CD4-positive, alpha-beta T cell (primary cell): ENCODE measurements at regions not wholly inside any gene's neighbourhood (a gene's known extent, or its start where the extent isn't known, plus 50 kb on each side); places are given as distances from the start of the nearest gene placed in this dataset.

ENCODE experiments used
- ATAC-seq: fragments of 200-7000 bp; cut with Tn5 transposase; one replicate; pipeline ENCODE4 v1.10.0; 2022; ENCODE audit warnings: mild to moderate bottlenecking; ENCODE audit not compliant: poor library complexity
- CTCF ChIA-PET: fragments of 350-600 bp; sonication (Branson Sonifier 250); formaldehyde crosslinking; loops from one replicate; lab custom pipeline; 2021; ENCODE audit warnings: antibody characterized with exemption, inconsistent platforms; lab: Charles Lee
- POLR2A ChIA-PET: fragments of 350-600 bp; sonication (Branson Sonifier 250); formaldehyde crosslinking; loops from one replicate; lab custom pipeline; 2021; ENCODE audit warnings: antibody characterized with exemption, inconsistent platforms; lab: Charles Lee
- DNase-seq, 14 experiments: peaks; one replicate each; pipeline ENCODE4 v3.0.0-alpha.2; 2013 to 2020; ENCODE audit warnings: mixed read lengths in 2 of 14
- H3K27ac ChIP-seq, 2 donors: one replicate each; pipeline versions ENCODE4 v1.5.1 to v1.7.0; 2013; ENCODE audit warnings: low read length in 2 of 2, low read depth in 1 of 2, mild to moderate bottlenecking in 1 of 2
- H3K27me3 ChIP-seq, 2 experiments: 1 replicate in 1 of 2; 2 replicates in 1 of 2; pipeline versions ENCODE4 v1.6.1 to v1.7.0; 2013; ENCODE audit warnings: low read length in 2 of 2, control low read depth in 1 of 2, mild to moderate bottlenecking in 1 of 2, moderate library complexity in 1 of 2; ENCODE audit not compliant: insufficient read depth in 2 of 2, control insufficient read depth in 1 of 2
- H3K36me3 ChIP-seq: one replicate; pipeline ENCODE4 v1.6.1; 2013; ENCODE audit warnings: low read length, control low read depth; ENCODE audit not compliant: insufficient read depth
- H3K4me1 ChIP-seq: one replicate; pipeline ENCODE4 v1.6.1; 2013; ENCODE audit warnings: low read length, control low read depth; ENCODE audit not compliant: insufficient read depth
- H3K4me3 ChIP-seq: one replicate; pipeline ENCODE4 v1.5.1; 2013; ENCODE audit warnings: mild to moderate bottlenecking, low read length, moderate library complexity
- H3K9me3 ChIP-seq, 2 experiments: 1 replicate in 1 of 2; 2 replicates in 1 of 2; pipeline versions ENCODE4 v1.6.1 to v1.7.0; 2013; ENCODE audit warnings: low read length in 2 of 2, mild to moderate bottlenecking in 2 of 2, control low read depth in 1 of 2, moderate library complexity in 1 of 2; ENCODE audit not compliant: control insufficient read depth in 1 of 2, insufficient read depth in 1 of 2
- H3K27ac Mint-ChIP-seq: one replicate; pipeline ENCODE4 v1.8.0; 2020; ENCODE audit warnings: mixed read lengths
- H3K27me3 Mint-ChIP-seq: one replicate; pipeline ENCODE4 v1.8.0; 2021; ENCODE audit warnings: mixed read lengths
- H3K36me3 Mint-ChIP-seq: one replicate; pipeline ENCODE4 v1.8.0; 2021; ENCODE audit warnings: low read depth, mixed read lengths
- H3K4me1 Mint-ChIP-seq: one replicate; pipeline ENCODE4 v1.8.0; 2021; ENCODE audit warnings: low read depth, mixed read lengths
- H3K4me3 Mint-ChIP-seq: one replicate; pipeline ENCODE4 v1.8.0; 2020; ENCODE audit warnings: mild to moderate bottlenecking, mixed read lengths
- H3K9me3 Mint-ChIP-seq: one replicate; pipeline ENCODE4 v1.8.0; 2020; ENCODE audit warnings: mixed read lengths
- intact Hi-C, 2 experiments: fragments of 100-400 bp; cut with DNase I in 1 of 2; cut with micrococcal nuclease in 1 of 2; formaldehyde crosslinking; loops; one replicate each; pipeline versions ENCODE4 v1.15.1 to v1.9.0; 2023 to 2025; cut with DNase I, micrococcal nuclease
- TF ChIP-seq, protein P1 (sequence below): fragments of 200-600 bp; IDR thresholded peaks from one replicate; pipeline ENCODE4 v1.8.0; 2022; ENCODE audit warnings: antibody characterized with exemption, mild to moderate bottlenecking

DNA sequence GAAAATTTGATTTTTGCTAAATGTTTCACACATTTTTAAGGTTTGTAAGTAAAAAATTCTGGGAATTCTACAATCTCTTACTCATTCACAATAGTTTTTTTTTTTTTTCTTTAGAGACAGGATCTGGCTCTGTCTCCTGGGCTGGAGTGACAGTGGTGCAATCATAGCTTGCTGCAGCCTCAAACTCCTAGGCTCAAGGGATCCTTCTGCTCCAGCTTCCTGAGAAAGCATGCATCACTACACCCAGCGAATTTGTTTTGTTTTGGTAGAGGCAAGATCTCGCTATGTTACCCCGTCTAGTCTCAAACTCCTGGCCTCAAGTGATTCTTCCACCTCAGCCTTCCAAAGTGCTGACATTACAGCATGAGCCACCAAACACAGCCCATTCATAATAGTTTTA lies 232.8 kb downstream of the GJA1 start:
- no peak for ATAC-seq
- no peaks in the 10 kb centered on the region for H3K9me3 Mint-ChIP-seq
- CTCF ChIA-PET: no interaction called here

DNA sequence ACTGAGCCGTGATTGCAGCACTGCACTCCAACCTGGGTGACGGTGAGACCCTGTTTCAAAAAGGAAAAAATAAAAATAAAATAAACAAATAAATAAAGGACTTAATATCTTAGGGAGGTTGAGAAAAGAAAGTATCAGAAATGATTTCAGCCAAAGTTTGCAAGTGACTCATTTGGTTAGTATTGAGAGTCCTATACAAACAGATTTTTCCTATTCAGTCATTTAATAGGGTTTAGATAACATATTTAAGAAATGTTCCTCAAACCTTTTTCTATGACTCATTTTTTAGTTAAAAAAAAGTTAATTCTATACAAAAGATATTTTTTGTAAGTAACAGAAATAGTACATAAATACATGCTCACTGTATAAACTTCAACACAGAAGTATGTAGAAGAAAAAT lies 235.1 kb downstream of the GJA1 start:
- ATAC-seq (no peak), DNase-seq (no peak)
- Histone ChIP-seq H3K9me3 (no peaks in the 10 kb centered on the region), H3K36me3 (no peaks in the 10 kb centered on the region), H3K27ac (no peak overlapping the region), H3K4me3 (no peak overlapping the region), H3K4me1 (no peaks in the 10 kb centered on the region), H3K27me3 (no peaks in the 10 kb centered on the region)
- Mint-ChIP-seq H3K4me1 (no peaks in the 10 kb centered on the region), H3K36me3 (no peaks in the 10 kb centered on the region), H3K27ac (no peak overlapping the region), H3K27me3 (no peaks in the 10 kb centered on the region), H3K4me3 (no peak overlapping the region), H3K9me3 (no peaks in the 10 kb centered on the region)
- ChIA-PET POLR2A (no interaction called here), CTCF (no interaction called here)
- intact Hi-C loops: no loop called here
- TF ChIP-seq, protein P1, sequence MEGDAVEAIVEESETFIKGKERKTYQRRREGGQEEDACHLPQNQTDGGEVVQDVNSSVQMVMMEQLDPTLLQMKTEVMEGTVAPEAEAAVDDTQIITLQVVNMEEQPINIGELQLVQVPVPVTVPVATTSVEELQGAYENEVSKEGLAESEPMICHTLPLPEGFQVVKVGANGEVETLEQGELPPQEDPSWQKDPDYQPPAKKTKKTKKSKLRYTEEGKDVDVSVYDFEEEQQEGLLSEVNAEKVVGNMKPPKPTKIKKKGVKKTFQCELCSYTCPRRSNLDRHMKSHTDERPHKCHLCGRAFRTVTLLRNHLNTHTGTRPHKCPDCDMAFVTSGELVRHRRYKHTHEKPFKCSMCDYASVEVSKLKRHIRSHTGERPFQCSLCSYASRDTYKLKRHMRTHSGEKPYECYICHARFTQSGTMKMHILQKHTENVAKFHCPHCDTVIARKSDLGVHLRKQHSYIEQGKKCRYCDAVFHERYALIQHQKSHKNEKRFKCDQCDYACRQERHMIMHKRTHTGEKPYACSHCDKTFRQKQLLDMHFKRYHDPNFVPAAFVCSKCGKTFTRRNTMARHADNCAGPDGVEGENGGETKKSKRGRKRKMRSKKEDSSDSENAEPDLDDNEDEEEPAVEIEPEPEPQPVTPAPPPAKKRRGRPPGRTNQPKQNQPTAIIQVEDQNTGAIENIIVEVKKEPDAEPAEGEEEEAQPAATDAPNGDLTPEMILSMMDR: no peak

More for the DNA sequence above, 232.8 kb downstream of the GJA1 start:
- Histone ChIP-seq H3K4me3 (no peak overlapping the region), H3K27me3 (no peaks in the 10 kb centered on the region), H3K27ac (no peak overlapping the region), H3K9me3 (no peaks in the 10 kb centered on the region), H3K36me3 (no peaks in the 10 kb centered on the region), H3K4me1 (no peaks in the 10 kb centered on the region)
- Mint-ChIP-seq H3K27ac (no peak overlapping the region), H3K36me3 (no peaks in the 10 kb centered on the region), H3K27me3 (no peaks in the 10 kb centered on the region), H3K4me1 (no peaks in the 10 kb centered on the region), H3K4me3 (no peak overlapping the region)
- POLR2A ChIA-PET: interaction anchor here (0.7 to 1.0 kb wide), 2 partner anchors 8 to 384 kb away, joined by 3 to 5 read pairs; no protein-coding TSS in a partner anchor
- intact Hi-C loops: no loop called here
- no peak for DNase-seq
- TF ChIP-seq, protein P1: no peak

DNA sequence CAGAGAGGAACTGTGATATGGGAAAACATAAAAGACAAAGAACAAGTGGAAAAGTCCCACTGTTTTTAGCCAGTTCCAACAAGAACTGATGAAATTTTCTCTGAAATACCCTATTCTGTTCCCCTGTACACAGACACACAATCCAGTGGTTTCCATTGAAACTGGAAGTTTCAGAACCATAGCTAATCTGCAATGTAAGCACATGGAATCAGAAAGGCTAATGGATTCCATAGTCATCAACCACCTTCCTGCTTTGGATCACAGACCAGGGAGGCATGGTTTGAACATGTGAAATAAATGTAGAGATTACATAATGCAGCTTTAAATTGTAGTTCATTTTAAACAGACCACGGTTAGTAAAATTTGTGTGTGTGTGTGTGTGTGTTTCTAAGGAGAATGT lies 242.1 kb downstream of the GJA1 start:
- H3K36me3 ChIP-seq: no peaks in the 10 kb centered on the region
- H3K4me3 Mint-ChIP-seq: no peak overlapping the region
- H3K4me3 ChIP-seq: no peak overlapping the region
- no peak overlapping the region for H3K27ac ChIP-seq
- ATAC-seq (no peak), DNase-seq (no peak)
- TF ChIP-seq, protein P1: no peak
- H3K27me3 ChIP-seq: no peaks in the 10 kb centered on the region
- H3K4me1 ChIP-seq: no peaks in the 10 kb centered on the region
- H3K9me3 ChIP-seq: peaks cover 0 to 1% of the 10 kb centered on the region in 2 experiments
- POLR2A ChIA-PET: no interaction called here
- no peaks in the 10 kb centered on the region for H3K27me3 Mint-ChIP-seq
- H3K9me3 Mint-ChIP-seq: peaks cover 2% of the 10 kb centered on the region
- H3K4me1 Mint-ChIP-seq: no peaks in the 10 kb centered on the region
- H3K36me3 Mint-ChIP-seq: no peaks in the 10 kb centered on the region
- no peak overlapping the region for H3K27ac Mint-ChIP-seq
- intact Hi-C loops: no loop called here
- CTCF ChIA-PET: no interaction called here
